A549 (cell line): ENCODE measurements at regions not wholly inside any gene's neighbourhood (a gene's known extent, or its start where the extent isn't known, plus 50 kb on each side); places are given as distances from the start of the nearest gene placed in this dataset.
A peak's percentile ranks its signal among the peaks of the same experiment; 100 is the strongest.

Experiments used
- ATAC-seq, 2 experiments: fragments of 200-7000 bp in 1 of 2; fragments of >200 bp in 1 of 2; cut with Nextera tagmentation in 1 of 2; cut with Tn5 transposase in 1 of 2; 3 replicates each; pipeline versions ENCODE4 v1.8.0 to v1.9.1; 2018 to 2020; ENCODE audit warnings: mild to moderate bottlenecking in 1 of 2, moderate library complexity in 1 of 2
- CTCF ChIA-PET: fragments of 300-600 bp; sonication (Branson Sonifier 250); formaldehyde crosslinking; extraction: SDS; loops from one replicate; lab custom pipeline; 2021; ENCODE audit warnings: antibody characterized with exemption, inconsistent platforms; lab: Yijun Ruan, JAX
- POLR2A ChIA-PET: fragments of 350-600 bp; formaldehyde crosslinking; extraction: SDS; loops from one replicate; lab custom pipeline; 2021; ENCODE audit warnings: antibody characterized with exemption, inconsistent platforms; lab: Yijun Ruan, JAX
- DNase-seq, 2 experiments: peaks; one replicate each; pipeline versions ENCODE4 v3.0.0 to v3.0.0-alpha.2; 2011 to 2016; ENCODE audit warnings: low read depth in 1 of 2, low spot score in 1 of 2
- FAIRE-seq: peaks from 2 replicates; lab custom pipeline; 2011; peaks lifted over from hg19 to GRCh38; lab: Jason Lieb, UNC
- H3K27ac ChIP-seq, 2 experiments: fragments of >200 bp; sonication (Bioruptor Twin); formaldehyde crosslinking; 3 replicates each; pipeline ENCODE4 v1.5.1; 2016 to 2017
- H3K4me1 ChIP-seq: fragments of >200 bp; sonication (Bioruptor Twin); formaldehyde crosslinking; 3 replicates; pipeline ENCODE4 v1.6.1; 2016
- H3K4me2 ChIP-seq: fragments of >200 bp; sonication (Bioruptor Twin); formaldehyde crosslinking; 3 replicates; pipeline ENCODE4 v1.6.1; 2016
- H3K4me3 ChIP-seq: fragments of >200 bp; sonication (Bioruptor Twin); formaldehyde crosslinking; 3 replicates; pipeline ENCODE4 v1.5.1; 2016
- H3K9me3 ChIP-seq: fragments of >200 bp; sonication (Bioruptor Twin); formaldehyde crosslinking; 3 replicates; pipeline ENCODE4 v1.6.1; 2016
- JUN ChIP-seq, 2 experiments: fragments of >200 bp; sonication (Bioruptor Twin); formaldehyde crosslinking; IDR thresholded peaks; 2 replicates in 1 of 2; 3 replicates in 1 of 2; pipeline ENCODE4 v1.6.1; 2016 to 2017
- NPAS2 ChIP-seq: fragments of 250-450 bp; sonication (Bioruptor Pico); IDR thresholded peaks from 2 replicates; pipeline ENCODE4 v1.8.0; 2022; ENCODE audit warnings: mild to moderate bottlenecking, moderate library complexity, borderline replicate concordance
- PHF8 ChIP-seq: fragments of 200-600 bp; sonication (generic); IDR thresholded peaks from 2 replicates; pipeline ENCODE4 v1.6.1; 2016; ENCODE audit warnings: low read depth, mild to moderate bottlenecking, antibody characterized with exemption, moderate library complexity, borderline replicate concordance
- POLR2A ChIP-seq: IDR thresholded peaks from 2 replicates; pipeline ENCODE4 v1.6.1; 2012; ENCODE audit warnings: mild to moderate bottlenecking, low read length
- RFX5 ChIP-seq: fragments of 450-650 bp; IDR thresholded peaks from 2 replicates; pipeline ENCODE4 v1.7.1; 2014; ENCODE audit warnings: antibody characterized with exemption, mild to moderate bottlenecking, moderate library complexity
- ZFP36 ChIP-seq: fragments of 450-650 bp; IDR thresholded peaks from 2 replicates; pipeline ENCODE4 v1.6.1; 2014; ENCODE audit warnings: borderline replicate concordance; ENCODE audit not compliant: partially characterized antibody
- WGBS: methylation state at CpG from one replicate; pipeline ENCODE4 v1.1.6; 2017; ENCODE audit errors: missing lambda C conversion rate; 5-methylcytosine and 5-hydroxymethylcytosine counted together
- TF ChIP-seq, protein P1 (sequence below): fragments of 200-600 bp; sonication (generic); IDR thresholded peaks from 2 replicates; pipeline ENCODE4 v1.6.1; 2016; ENCODE audit warnings: antibody characterized with exemption, mild to moderate bottlenecking, moderate library complexity
- TF ChIP-seq, protein P2 (sequence below): IDR thresholded peaks from 2 replicates; pipeline ENCODE4 v1.6.1; 2012

DNA sequence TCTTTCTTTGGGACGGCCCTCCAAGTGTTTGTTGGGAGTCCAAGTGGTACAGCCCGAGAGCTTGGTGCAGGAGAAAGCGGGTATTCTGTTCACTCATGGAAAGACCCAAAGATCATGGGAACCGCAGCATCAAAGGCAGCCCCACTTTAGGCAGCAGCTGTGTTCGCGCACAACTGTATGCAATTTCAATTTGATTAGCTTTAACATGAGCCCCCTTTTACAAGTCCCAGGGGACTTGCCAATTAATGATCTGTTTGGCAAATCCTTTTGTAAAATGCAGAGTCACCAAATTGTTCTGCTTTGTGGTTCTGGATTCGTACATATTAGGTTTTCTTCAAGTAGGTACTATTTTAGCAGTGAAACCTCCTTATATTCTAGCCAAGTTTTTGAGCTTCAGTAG is 217.7 kb downstream of the AACS start (continued):
- TF ChIP-seq, protein P1, sequence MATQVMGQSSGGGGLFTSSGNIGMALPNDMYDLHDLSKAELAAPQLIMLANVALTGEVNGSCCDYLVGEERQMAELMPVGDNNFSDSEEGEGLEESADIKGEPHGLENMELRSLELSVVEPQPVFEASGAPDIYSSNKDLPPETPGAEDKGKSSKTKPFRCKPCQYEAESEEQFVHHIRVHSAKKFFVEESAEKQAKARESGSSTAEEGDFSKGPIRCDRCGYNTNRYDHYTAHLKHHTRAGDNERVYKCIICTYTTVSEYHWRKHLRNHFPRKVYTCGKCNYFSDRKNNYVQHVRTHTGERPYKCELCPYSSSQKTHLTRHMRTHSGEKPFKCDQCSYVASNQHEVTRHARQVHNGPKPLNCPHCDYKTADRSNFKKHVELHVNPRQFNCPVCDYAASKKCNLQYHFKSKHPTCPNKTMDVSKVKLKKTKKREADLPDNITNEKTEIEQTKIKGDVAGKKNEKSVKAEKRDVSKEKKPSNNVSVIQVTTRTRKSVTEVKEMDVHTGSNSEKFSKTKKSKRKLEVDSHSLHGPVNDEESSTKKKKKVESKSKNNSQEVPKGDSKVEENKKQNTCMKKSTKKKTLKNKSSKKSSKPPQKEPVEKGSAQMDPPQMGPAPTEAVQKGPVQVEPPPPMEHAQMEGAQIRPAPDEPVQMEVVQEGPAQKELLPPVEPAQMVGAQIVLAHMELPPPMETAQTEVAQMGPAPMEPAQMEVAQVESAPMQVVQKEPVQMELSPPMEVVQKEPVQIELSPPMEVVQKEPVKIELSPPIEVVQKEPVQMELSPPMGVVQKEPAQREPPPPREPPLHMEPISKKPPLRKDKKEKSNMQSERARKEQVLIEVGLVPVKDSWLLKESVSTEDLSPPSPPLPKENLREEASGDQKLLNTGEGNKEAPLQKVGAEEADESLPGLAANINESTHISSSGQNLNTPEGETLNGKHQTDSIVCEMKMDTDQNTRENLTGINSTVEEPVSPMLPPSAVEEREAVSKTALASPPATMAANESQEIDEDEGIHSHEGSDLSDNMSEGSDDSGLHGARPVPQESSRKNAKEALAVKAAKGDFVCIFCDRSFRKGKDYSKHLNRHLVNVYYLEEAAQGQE: no peak
- TF ChIP-seq, all 56 proteins: peak for 0

DNA sequence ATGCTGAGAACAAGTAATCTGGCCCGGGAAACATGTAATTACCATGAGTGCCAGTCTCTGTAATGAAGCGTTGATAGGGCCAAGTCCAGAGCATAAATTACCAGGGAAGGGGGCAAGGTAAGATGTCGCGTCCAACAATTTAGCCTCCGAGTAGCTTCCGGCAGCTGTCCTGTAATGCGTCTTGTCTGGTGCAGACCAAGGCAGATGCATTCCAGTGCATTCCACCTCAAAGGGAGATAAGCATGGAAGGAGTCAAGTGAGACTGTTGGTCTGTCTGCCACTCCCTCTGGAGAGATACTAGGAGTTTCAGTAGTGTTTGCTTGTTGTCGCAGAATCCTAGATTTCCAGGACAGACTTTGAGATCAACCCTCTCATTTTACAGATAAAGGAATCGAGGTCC is 218.3 kb downstream of the AACS start:
- CTCF ChIA-PET: interaction anchor here (0.8 kb wide), 1 partner anchor 1255 kb away, joined by 3 read pairs; no protein-coding TSS in a partner anchor
- WGBS: 59% methylated on average over 9 of the region's 9 CpGs
- no peaks in the 10 kb centered on the region for H3K4me1 ChIP-seq
- H3K9me3 ChIP-seq: no peaks in the 10 kb centered on the region
- POLR2A ChIA-PET: no interaction called here
- ATAC-seq: no peak
- no peak for FAIRE-seq
- DNase-seq: no peak
- no peak overlapping the region for H3K27ac ChIP-seq
- no peak overlapping the region for H3K4me2 ChIP-seq
- H3K4me3 ChIP-seq: no peak overlapping the region
- no peak for TF ChIP-seq POLR2A

DNA sequence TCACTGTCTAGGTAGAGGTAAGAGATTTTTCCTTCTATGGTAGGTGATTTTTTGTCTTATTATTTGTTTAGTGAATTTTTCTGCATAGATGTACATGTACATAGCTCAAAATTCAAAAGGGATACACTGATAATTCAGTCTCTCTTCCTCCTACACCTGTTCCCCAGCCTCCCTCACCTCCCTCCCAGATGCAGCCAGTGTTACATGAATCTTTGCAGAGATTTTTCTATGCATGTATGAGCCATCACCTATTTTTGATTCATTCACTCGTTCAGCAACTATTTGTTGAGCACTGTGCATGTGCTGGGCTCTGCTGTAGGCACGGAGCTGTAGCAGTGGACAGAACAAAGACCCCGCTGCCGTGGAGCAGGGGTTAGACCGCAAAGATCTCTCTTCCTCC is 218.9 kb downstream of the AACS start:
- no peak for FAIRE-seq
- no peak for TF ChIP-seq JUN (IDR thresholded peaks at IDR 0.05)
- TF ChIP-seq, all 56 proteins: peak for 0
- CTCF ChIA-PET: no interaction called here

DNA sequence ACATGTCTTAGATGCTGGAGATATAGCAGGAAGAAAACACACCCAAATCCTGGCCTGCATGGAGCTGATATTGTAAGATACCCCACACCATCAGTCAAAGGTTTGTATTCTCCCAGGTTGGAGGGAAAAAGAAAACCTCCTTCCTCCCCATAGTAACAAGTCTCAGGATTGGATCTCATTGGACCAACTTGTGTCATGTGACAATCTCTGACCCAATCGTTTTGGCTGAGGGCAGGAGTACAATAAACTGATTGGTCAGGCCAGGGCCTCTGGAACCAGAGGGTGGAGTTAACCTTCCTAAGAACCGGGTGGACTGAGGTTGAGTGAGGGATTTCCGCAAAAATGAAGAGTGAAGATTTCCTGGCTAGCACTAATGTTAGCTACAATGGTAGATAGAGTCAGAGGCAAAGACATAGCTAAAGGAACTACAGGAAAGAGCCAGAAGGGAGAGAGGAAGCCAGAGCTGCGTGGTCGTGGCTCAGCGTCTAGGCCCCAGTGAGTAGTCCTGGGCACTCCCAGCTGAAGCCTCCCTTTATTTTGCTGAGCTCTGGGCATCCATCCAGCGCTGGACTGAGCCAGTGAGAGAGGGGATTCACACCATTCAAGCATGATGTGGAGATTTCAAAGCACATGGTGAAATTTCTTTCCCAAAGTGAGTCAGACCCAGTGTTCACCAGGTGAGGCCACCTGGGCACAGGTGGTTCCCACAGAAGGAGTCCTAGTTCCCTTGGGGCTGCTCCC is 219.9 kb downstream of the AACS start:
- no peaks in the 10 kb centered on the region for H3K4me1 ChIP-seq
- DNase-seq (peak in 1 of 2 experiments; percentile 34), ATAC-seq (peak in 1 of 2 experiments; percentile 70; a peak in 3 of 6 replicates), FAIRE-seq (no peak)
- CTCF ChIA-PET: no interaction called here
- POLR2A ChIA-PET: no interaction called here
- no peak overlapping the region for H3K4me3 ChIP-seq
- WGBS: 40% methylated on average over 7 of the region's 7 CpGs
- H3K4me2 ChIP-seq: no peak overlapping the region
- TF ChIP-seq RFX5: peak; percentile 83
- TF ChIP-seq, protein P2, sequence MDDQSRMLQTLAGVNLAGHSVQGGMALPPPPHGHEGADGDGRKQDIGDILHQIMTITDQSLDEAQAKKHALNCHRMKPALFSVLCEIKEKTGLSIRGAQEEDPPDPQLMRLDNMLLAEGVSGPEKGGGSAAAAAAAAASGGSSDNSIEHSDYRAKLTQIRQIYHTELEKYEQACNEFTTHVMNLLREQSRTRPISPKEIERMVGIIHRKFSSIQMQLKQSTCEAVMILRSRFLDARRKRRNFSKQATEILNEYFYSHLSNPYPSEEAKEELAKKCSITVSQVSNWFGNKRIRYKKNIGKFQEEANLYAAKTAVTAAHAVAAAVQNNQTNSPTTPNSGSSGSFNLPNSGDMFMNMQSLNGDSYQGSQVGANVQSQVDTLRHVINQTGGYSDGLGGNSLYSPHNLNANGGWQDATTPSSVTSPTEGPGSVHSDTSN: no peak
- no peak overlapping the region for H3K27ac ChIP-seq
- no peaks in the 10 kb centered on the region for H3K9me3 ChIP-seq

More for the DNA sequence above, 218.9 kb downstream of the AACS start:
- H3K27ac ChIP-seq: no peak overlapping the region
- H3K4me3 ChIP-seq: no peak overlapping the region
- DNase-seq (no peak), ATAC-seq (no peak)
- no peaks in the 10 kb centered on the region for H3K4me1 ChIP-seq
- no peaks in the 10 kb centered on the region for H3K9me3 ChIP-seq
- POLR2A ChIA-PET: no interaction called here
- WGBS: 3% methylated on average over 5 of the region's 5 CpGs
- no peak overlapping the region for H3K4me2 ChIP-seq

DNA sequence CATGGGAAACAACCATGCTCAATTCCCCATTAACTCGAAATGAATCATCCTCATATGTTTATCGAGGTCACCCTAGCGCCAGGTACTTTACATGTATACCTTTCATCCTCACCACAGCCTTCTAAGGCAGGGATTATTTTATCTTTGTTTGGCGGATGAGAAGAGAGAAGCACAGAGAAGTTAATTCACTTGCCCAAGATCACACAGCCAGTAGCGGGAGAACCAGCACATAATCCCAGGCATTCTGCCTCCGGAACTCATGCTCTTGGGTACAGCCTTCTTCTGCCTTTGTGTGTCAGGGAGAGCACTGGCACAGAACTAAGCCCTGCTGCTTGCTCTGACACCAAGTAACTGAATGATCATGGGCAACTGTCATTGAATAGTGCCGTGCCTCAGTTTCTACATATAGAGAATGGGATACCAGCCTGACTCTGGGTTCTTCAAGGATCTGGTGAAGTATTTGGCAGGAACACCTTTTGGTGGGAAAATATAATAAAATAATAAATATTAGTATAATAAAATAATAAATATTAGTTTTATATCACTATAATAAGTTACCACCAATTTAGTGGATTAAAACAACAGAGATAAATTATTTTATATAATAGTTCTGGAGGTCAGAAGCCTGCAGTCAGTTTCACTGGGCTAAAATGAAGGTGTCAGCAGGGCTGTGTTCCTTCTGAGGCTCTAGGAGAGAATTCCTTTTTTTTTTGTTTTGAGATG is 220.9 kb downstream of the AACS start:
- ATAC-seq (no peak), DNase-seq (no peak), FAIRE-seq (no peak)
- H3K27ac ChIP-seq: no peak overlapping the region
- CTCF ChIA-PET: no interaction called here
- H3K9me3 ChIP-seq: no peaks in the 10 kb centered on the region
- H3K4me2 ChIP-seq: no peak overlapping the region
- H3K4me1 ChIP-seq: no peaks in the 10 kb centered on the region
- POLR2A ChIA-PET: no interaction called here
- no peak overlapping the region for H3K4me3 ChIP-seq
- TF ChIP-seq PHF8 (no peak), ZFP36 (peak; percentile 10), POLR2A (no peak), NPAS2 (CRISPR knock-in tag) (no peak)
- WGBS: 24% methylated on average over 7 of the region's 7 CpGs
